22Rv1 (cell line): ENCODE measurements at regions not wholly inside any gene's neighbourhood (a gene's known extent, or its start where the extent isn't known, plus 50 kb on each side); places are given as distances from the start of the nearest gene placed in this dataset.

Experiments used
- H3K27ac ChIP-seq: fragments of 450-650 bp; 2 replicates; pipeline ENCODE4 v1.5.1; 2017
- CTCF ChIP-seq: fragments of 450-650 bp; IDR thresholded peaks from 2 replicates; pipeline ENCODE4 v1.5.1; 2017; ENCODE audit warnings: mild to moderate bottlenecking
- ZFX ChIP-seq: fragments of 450-650 bp; IDR thresholded peaks from 2 replicates; pipeline ENCODE4 v1.6.1; 2017; ENCODE audit warnings: antibody characterized with exemption, borderline replicate concordance

GRCh38 chr2:59012971-59013370, 771.8 kb upstream of the FANCL start:
- no peak overlapping the region for H3K27ac ChIP-seq
- TF ChIP-seq CTCF (no peak), ZFX (no peak)

GRCh38 chr2:59012234-59012633, 771.1 kb upstream of the FANCL start:
- no peak overlapping the region for H3K27ac ChIP-seq
- TF ChIP-seq ZFX (no peak), CTCF (no peak)

GRCh38 chr2:59008950-59009349, 767.8 kb upstream of the FANCL start:
- TF ChIP-seq CTCF (no peak), ZFX (no peak)
- no peak overlapping the region for H3K27ac ChIP-seq

GRCh38 chr2:59005836-59006615, 764.9 kb upstream of the FANCL start:
- no peak overlapping the region for H3K27ac ChIP-seq
- TF ChIP-seq CTCF = no peak

- no peak overlapping the region for H3K27ac ChIP-seq
- TF ChIP-seq ZFX (no peak), CTCF (no peak)
Measured at GRCh38 chr2:59004621-59005020, 763.5 kb upstream of the FANCL start.

GRCh38 chr2:59000796-59001195, 759.7 kb upstream of the FANCL start:
- TF ChIP-seq ZFX = no peak
- TF ChIP-seq CTCF = no peak
- H3K27ac ChIP-seq = no peak overlapping the region

- H3K27ac ChIP-seq = no peak overlapping the region
- TF ChIP-seq ZFX = no peak
- TF ChIP-seq CTCF = no peak
Measured at GRCh38 chr2:58992062-58992706, 751.1 kb upstream of the FANCL start.
